ENCODE measurements at regions not wholly inside any gene's neighbourhood (a gene's known extent, or its start where the extent isn't known, plus 50 kb on each side); places are given as distances from the start of the nearest gene placed in this dataset.

- no peak overlapping the region for H3K9ac ChIP-seq (ENCODE audit: low read depth, low read length)
- no peaks in the 10 kb centered on the region for H3K79me2 ChIP-seq (ENCODE audit: insufficient read depth, low read length)
- no peak overlapping the region for H2AFZ ChIP-seq (ENCODE audit: low read depth, low read length)
- no peak overlapping the region for H3K4me3 ChIP-seq (ENCODE audit: low read depth in 1 of 2, low read length in 2 of 2)
- no peak overlapping the region for H3K27ac ChIP-seq (ENCODE audit: low read length)
- no peaks in the 10 kb centered on the region for H3K4me1 ChIP-seq (ENCODE audit: insufficient read depth, low read length)
- H4K20me1 ChIP-seq (ENCODE audit: insufficient read depth, low read length): no peaks in the 10 kb centered on the region
- no peaks in the 10 kb centered on the region for H3K27me3 ChIP-seq (ENCODE audit: insufficient read depth, low read length, poor library complexity)
- ATAC-seq (ENCODE audit: insufficient read depth, low read depth): no peak
- TF ChIP-seq CTCF (IDR thresholded peaks at IDR 0.05; ENCODE audit: borderline replicate concordance, extremely low read depth, low read length, poor library complexity, severe bottlenecking) (no peak), EZH2 (IDR thresholded peaks at IDR 0.05; ENCODE audit: borderline replicate concordance, low read depth, low read length, severe bottlenecking) (no peak)
- no peaks in the 10 kb centered on the region for H3K9me3 ChIP-seq (ENCODE audit: insufficient read depth, low read length, severe bottlenecking)
- H3K36me3 ChIP-seq (ENCODE audit: insufficient read depth, low read length): no peaks in the 10 kb centered on the region
- DNase-seq: no peak
- H3K4me2 ChIP-seq (ENCODE audit: insufficient read depth, low read length): no peak overlapping the region
Observed at GRCh38 chr20:12153628-12154027, 235.9 kb downstream of the BTBD3 start.

GRCh38 chr20:12156252-12156651 lies 238.6 kb downstream of the BTBD3 start:
- Histone ChIP-seq H4K20me1 (ENCODE audit: insufficient read depth, low read length) (no peaks in the 10 kb centered on the region), H3K4me1 (ENCODE audit: insufficient read depth, low read length) (no peaks in the 10 kb centered on the region), H3K36me3 (ENCODE audit: insufficient read depth, low read length) (no peaks in the 10 kb centered on the region), H3K4me2 (ENCODE audit: insufficient read depth, low read length) (no peak overlapping the region), H3K9me3 (ENCODE audit: insufficient read depth, low read length, severe bottlenecking) (no peaks in the 10 kb centered on the region), H3K27ac (ENCODE audit: low read length) (no peak overlapping the region), H2AFZ (ENCODE audit: low read depth, low read length) (no peak overlapping the region), H3K9ac (ENCODE audit: low read depth, low read length) (no peak overlapping the region), H3K4me3 (ENCODE audit: low read depth in 1 of 2, low read length in 2 of 2) (no peak overlapping the region), H3K27me3 (ENCODE audit: insufficient read depth, low read length, poor library complexity) (no peaks in the 10 kb centered on the region), H3K79me2 (ENCODE audit: insufficient read depth, low read length) (no peaks in the 10 kb centered on the region)
- no peak for TF ChIP-seq EZH2 (IDR thresholded peaks at IDR 0.05; ENCODE audit: borderline replicate concordance, low read depth, low read length, severe bottlenecking)
- no peak for TF ChIP-seq CTCF (IDR thresholded peaks at IDR 0.05; ENCODE audit: borderline replicate concordance, extremely low read depth, low read length, poor library complexity, severe bottlenecking)
- ATAC-seq (ENCODE audit: insufficient read depth, low read depth) (no peak), DNase-seq (no peak)

- Histone ChIP-seq H3K27ac (ENCODE audit: low read length) (no peak overlapping the region), H4K20me1 (ENCODE audit: insufficient read depth, low read length) (no peaks in the 10 kb centered on the region), H2AFZ (ENCODE audit: low read depth, low read length) (no peak overlapping the region), H3K9ac (ENCODE audit: low read depth, low read length) (no peak overlapping the region), H3K4me3 (ENCODE audit: low read depth in 1 of 2, low read length in 2 of 2) (no peak overlapping the region), H3K36me3 (ENCODE audit: insufficient read depth, low read length) (no peaks in the 10 kb centered on the region), H3K79me2 (ENCODE audit: insufficient read depth, low read length) (no peaks in the 10 kb centered on the region), H3K4me2 (ENCODE audit: insufficient read depth, low read length) (no peak overlapping the region), H3K4me1 (ENCODE audit: insufficient read depth, low read length) (no peaks in the 10 kb centered on the region), H3K27me3 (ENCODE audit: insufficient read depth, low read length, poor library complexity) (no peaks in the 10 kb centered on the region), H3K9me3 (ENCODE audit: insufficient read depth, low read length, severe bottlenecking) (no peaks in the 10 kb centered on the region)
- ATAC-seq (ENCODE audit: insufficient read depth, low read depth) (no peak), DNase-seq (no peak)
- TF ChIP-seq EZH2 (IDR thresholded peaks at IDR 0.05; ENCODE audit: borderline replicate concordance, low read depth, low read length, severe bottlenecking) (no peak), CTCF (IDR thresholded peaks at IDR 0.05; ENCODE audit: borderline replicate concordance, extremely low read depth, low read length, poor library complexity, severe bottlenecking) (no peak)
Observed at GRCh38 chr20:12159261-12159660, 241.6 kb downstream of the BTBD3 start.

GRCh38 chr20:12161734-12162133 lies 244.0 kb downstream of the BTBD3 start:
- DNase-seq: no peak
- Histone ChIP-seq H3K9me3 (ENCODE audit: insufficient read depth, low read length, severe bottlenecking) (no peaks in the 10 kb centered on the region), H3K9ac (ENCODE audit: low read depth, low read length) (no peak overlapping the region), H3K4me1 (ENCODE audit: insufficient read depth, low read length) (no peaks in the 10 kb centered on the region), H3K27ac (ENCODE audit: low read length) (no peak overlapping the region), H3K4me2 (ENCODE audit: insufficient read depth, low read length) (no peak overlapping the region), H2AFZ (ENCODE audit: low read depth, low read length) (no peak overlapping the region), H3K4me3 (ENCODE audit: low read depth in 1 of 2, low read length in 2 of 2) (no peak overlapping the region), H4K20me1 (ENCODE audit: insufficient read depth, low read length) (no peaks in the 10 kb centered on the region), H3K79me2 (ENCODE audit: insufficient read depth, low read length) (no peaks in the 10 kb centered on the region), H3K36me3 (ENCODE audit: insufficient read depth, low read length) (no peaks in the 10 kb centered on the region), H3K27me3 (ENCODE audit: insufficient read depth, low read length, poor library complexity) (no peaks in the 10 kb centered on the region)
- ATAC-seq (ENCODE audit: insufficient read depth, low read depth): no peak
- no peak for TF ChIP-seq CTCF (IDR thresholded peaks at IDR 0.05; ENCODE audit: borderline replicate concordance, extremely low read depth, low read length, poor library complexity, severe bottlenecking)
